Brain pericyte (primary cell): ENCODE measurements at regions not wholly inside any gene's neighbourhood (a gene's known extent, or its start where the extent isn't known, plus 50 kb on each side); places are given as distances from the start of the nearest gene placed in this dataset.

Source experiments
- DNase-seq: peaks from one replicate; pipeline ENCODE4 v3.0.0-alpha.2; 2012; ENCODE audit warnings: low read depth, low spot score

GRCh38 chr5:121726991-121727390 lies 124.7 kb upstream of the FTMT start:
- no peak for DNase-seq

- DNase-seq = no peak
Observed at GRCh38 chr5:121731377-121731776, 120.3 kb upstream of the FTMT start.

- no peak for DNase-seq
Observed at GRCh38 chr5:121735618-121736017, 116.1 kb upstream of the FTMT start.

- no peak for DNase-seq
Observed at GRCh38 chr5:121737120-121737519, 114.6 kb upstream of the FTMT start.

GRCh38 chr5:121741156-121741555 lies 110.5 kb upstream of the FTMT start:
- no peak for DNase-seq

GRCh38 chr5:121744577-121744976 lies 107.1 kb upstream of the FTMT start:
- no peak for DNase-seq

GRCh38 chr5:121745407-121745806 lies 106.3 kb upstream of the FTMT start:
- DNase-seq = no peak

GRCh38 chr5:121746763-121747162 lies 104.9 kb upstream of the FTMT start:
- DNase-seq = no peak

- DNase-seq = no peak
Observed at GRCh38 chr5:121748686-121749085, 103.0 kb upstream of the FTMT start.

- no peak for DNase-seq
Observed at GRCh38 chr5:121752149-121752548, 99.5 kb upstream of the FTMT start.

GRCh38 chr5:121755266-121755665 lies 96.4 kb upstream of the FTMT start:
- no peak for DNase-seq

- DNase-seq = no peak
Observed at GRCh38 chr5:121757753-121758152, 93.9 kb upstream of the FTMT start.

GRCh38 chr5:121758615-121759014 lies 93.1 kb upstream of the FTMT start:
- DNase-seq = no peak

- DNase-seq = no peak
Observed at GRCh38 chr5:121762426-121762825, 89.3 kb upstream of the FTMT start.

GRCh38 chr5:121763665-121764064 lies 88.0 kb upstream of the FTMT start:
- DNase-seq = no peak

GRCh38 chr5:121780406-121780805 lies 71.3 kb upstream of the FTMT start:
- no peak for DNase-seq

- no peak for DNase-seq
Observed at GRCh38 chr5:121783700-121784099, 68.0 kb upstream of the FTMT start.

GRCh38 chr5:121793791-121794190 lies 57.9 kb upstream of the FTMT start:
- DNase-seq = no peak

- no peak for DNase-seq
Observed at GRCh38 chr5:121795511-121795910, 56.2 kb upstream of the FTMT start.

- DNase-seq = no peak
Observed at GRCh38 chr5:121797681-121798518, 53.8 kb upstream of the FTMT start.
